Lower leg skin (tissue), 3 donors: ENCODE measurements at regions not wholly inside any gene's neighbourhood (a gene's known extent, or its start where the extent isn't known, plus 50 kb on each side); places are given as distances from the start of the nearest gene placed in this dataset.

Experiments
- POLR2A ChIP-seq, 2 donors: fragments of 450-650 bp; IDR thresholded peaks; one replicate each; pipeline ENCODE4 v1.6.1; 2016 to 2017; ENCODE audit warnings: antibody characterized with exemption in 2 of 2, mild to moderate bottlenecking in 1 of 2, moderate library complexity in 1 of 2
- TF ChIP-seq, protein P1 (sequence below), 3 donors: fragments of 450-650 bp; IDR thresholded peaks; one replicate each; pipeline ENCODE4 v1.5.1; 2016; ENCODE audit warnings: antibody characterized with exemption in 3 of 3, mild to moderate bottlenecking in 3 of 3, moderate library complexity in 2 of 3

DNA sequence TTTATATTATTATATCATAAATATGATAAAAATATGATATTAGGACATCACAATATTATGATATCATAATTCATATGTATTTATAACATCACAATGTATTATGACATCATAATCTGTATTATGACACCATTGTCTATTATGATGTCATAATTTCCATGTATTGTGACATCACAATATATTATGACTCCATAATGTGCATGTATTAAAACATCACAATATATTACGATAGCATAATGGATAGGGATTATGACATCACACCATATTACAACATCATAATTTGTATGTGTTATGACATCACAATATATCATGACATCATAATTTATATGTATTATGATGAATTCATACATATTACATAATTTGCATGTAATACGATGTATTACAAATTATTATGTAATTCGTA is 1755.9 kb downstream of the TP53TG3F start:
- TF ChIP-seq, protein P1, sequence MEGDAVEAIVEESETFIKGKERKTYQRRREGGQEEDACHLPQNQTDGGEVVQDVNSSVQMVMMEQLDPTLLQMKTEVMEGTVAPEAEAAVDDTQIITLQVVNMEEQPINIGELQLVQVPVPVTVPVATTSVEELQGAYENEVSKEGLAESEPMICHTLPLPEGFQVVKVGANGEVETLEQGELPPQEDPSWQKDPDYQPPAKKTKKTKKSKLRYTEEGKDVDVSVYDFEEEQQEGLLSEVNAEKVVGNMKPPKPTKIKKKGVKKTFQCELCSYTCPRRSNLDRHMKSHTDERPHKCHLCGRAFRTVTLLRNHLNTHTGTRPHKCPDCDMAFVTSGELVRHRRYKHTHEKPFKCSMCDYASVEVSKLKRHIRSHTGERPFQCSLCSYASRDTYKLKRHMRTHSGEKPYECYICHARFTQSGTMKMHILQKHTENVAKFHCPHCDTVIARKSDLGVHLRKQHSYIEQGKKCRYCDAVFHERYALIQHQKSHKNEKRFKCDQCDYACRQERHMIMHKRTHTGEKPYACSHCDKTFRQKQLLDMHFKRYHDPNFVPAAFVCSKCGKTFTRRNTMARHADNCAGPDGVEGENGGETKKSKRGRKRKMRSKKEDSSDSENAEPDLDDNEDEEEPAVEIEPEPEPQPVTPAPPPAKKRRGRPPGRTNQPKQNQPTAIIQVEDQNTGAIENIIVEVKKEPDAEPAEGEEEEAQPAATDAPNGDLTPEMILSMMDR (IDR thresholded peaks at IDR 0.05) = no peak
- TF ChIP-seq POLR2A (IDR thresholded peaks at IDR 0.05) = no peak
